Activated CD4-positive, alpha-beta memory T cell treated with anti-CD3 and anti-CD28 coated beads for 36 hours (primary cell): ENCODE measurements at regions not wholly inside any gene's neighbourhood (a gene's known extent, or its start where the extent isn't known, plus 50 kb on each side); places are given as distances from the start of the nearest gene placed in this dataset.

ENCODE experiments used
- CTCF ChIA-PET: fragments of 350-600 bp; sonication (Branson Sonifier 250); formaldehyde crosslinking; loops from one replicate; lab custom pipeline; 2021; ENCODE audit warnings: antibody characterized with exemption, inconsistent platforms; lab: Charles Lee
- POLR2A ChIA-PET: fragments of 350-600 bp; sonication (Branson Sonifier 250); formaldehyde crosslinking; loops from one replicate; lab custom pipeline; 2021; ENCODE audit warnings: antibody characterized with exemption; lab: Charles Lee
- DNase-seq: peaks from one replicate; pipeline ENCODE4 v3.0.0-alpha.2; 2020
- H3K27ac Mint-ChIP-seq: one replicate; pipeline ENCODE4 v1.8.0; 2021; ENCODE audit warnings: mixed read lengths
- H3K27me3 Mint-ChIP-seq: one replicate; pipeline ENCODE4 v1.8.0; 2021; ENCODE audit warnings: mixed read lengths
- H3K36me3 Mint-ChIP-seq: one replicate; pipeline ENCODE4 v1.8.0; 2021; ENCODE audit warnings: mixed read lengths
- H3K4me1 Mint-ChIP-seq: one replicate; pipeline ENCODE4 v1.8.0; 2021; ENCODE audit warnings: low read depth, mixed read lengths
- H3K4me3 Mint-ChIP-seq: one replicate; pipeline ENCODE4 v1.8.0; 2021; ENCODE audit warnings: mild to moderate bottlenecking, mixed read lengths
- H3K9me3 Mint-ChIP-seq: one replicate; pipeline ENCODE4 v1.8.0; 2021; ENCODE audit warnings: mixed read lengths
- intact Hi-C: fragments of 100-400 bp; cut with micrococcal nuclease; formaldehyde crosslinking; loops from one replicate; pipeline ENCODE4 v1.15.1; 2023

GRCh38 chr5:116375926-116376325, 198.7 kb downstream of the SEMA6A start:
- Mint-ChIP-seq H3K36me3 (peaks cover 11% of the 10 kb centered on the region), H3K27ac (no peak overlapping the region), H3K4me3 (no peak overlapping the region), H3K4me1 (peaks cover 5% of the 10 kb centered on the region), H3K9me3 (no peaks in the 10 kb centered on the region), H3K27me3 (no peaks in the 10 kb centered on the region)
- intact Hi-C loops: no loop called here
- POLR2A ChIA-PET: no interaction called here
- CTCF ChIA-PET: no interaction called here
- no peak for DNase-seq

- Mint-ChIP-seq H3K4me1 (peaks cover 11% of the 10 kb centered on the region), H3K36me3 (peaks cover 11% of the 10 kb centered on the region), H3K27ac (no peak overlapping the region), H3K4me3 (no peak overlapping the region), H3K27me3 (no peaks in the 10 kb centered on the region), H3K9me3 (no peaks in the 10 kb centered on the region)
- no peak for DNase-seq
- ChIA-PET CTCF (no interaction called here), POLR2A (no interaction called here)
- intact Hi-C loops: no loop called here
Measured at GRCh38 chr5:116374434-116374852, 200.2 kb downstream of the SEMA6A start.

GRCh38 chr5:116372931-116373597, 201.6 kb downstream of the SEMA6A start:
- intact Hi-C loops: no loop called here
- Mint-ChIP-seq H3K27ac (no peak overlapping the region), H3K4me3 (no peak overlapping the region), H3K27me3 (no peaks in the 10 kb centered on the region), H3K4me1 (peaks cover 15% of the 10 kb centered on the region), H3K36me3 (peaks cover 8% of the 10 kb centered on the region), H3K9me3 (no peaks in the 10 kb centered on the region)
- DNase-seq: no peak
- ChIA-PET CTCF (no interaction called here), POLR2A (no interaction called here)

- Mint-ChIP-seq H3K9me3 (no peaks in the 10 kb centered on the region), H3K4me1 (peaks cover 15% of the 10 kb centered on the region), H3K27ac (no peak overlapping the region), H3K27me3 (no peaks in the 10 kb centered on the region), H3K36me3 (peaks cover 8% of the 10 kb centered on the region), H3K4me3 (no peak overlapping the region)
- DNase-seq: no peak
- intact Hi-C loops: no loop called here
- CTCF ChIA-PET: no interaction called here
- POLR2A ChIA-PET: no interaction called here
Measured at GRCh38 chr5:116371935-116372334, 202.7 kb downstream of the SEMA6A start.

- peaks cover 15% of the 10 kb centered on the region for H3K4me1 Mint-ChIP-seq
- H3K36me3 Mint-ChIP-seq: peaks cover 8% of the 10 kb centered on the region
- no peaks in the 10 kb centered on the region for H3K27me3 Mint-ChIP-seq
- CTCF ChIA-PET: interaction anchor here (0.7 kb wide), 1 partner anchor 490 kb away, joined by 3 read pairs; no protein-coding TSS in a partner anchor
- intact Hi-C loops: no loop called here
- no peak overlapping the region for H3K4me3 Mint-ChIP-seq
- no peaks in the 10 kb centered on the region for H3K9me3 Mint-ChIP-seq
- POLR2A ChIA-PET: no interaction called here
- DNase-seq: no peak
- H3K27ac Mint-ChIP-seq: no peak overlapping the region
Measured at GRCh38 chr5:116371431-116371830, 203.2 kb downstream of the SEMA6A start.

GRCh38 chr5:116370886-116371285, 203.7 kb downstream of the SEMA6A start:
- no peaks in the 10 kb centered on the region for H3K9me3 Mint-ChIP-seq
- POLR2A ChIA-PET: no interaction called here
- H3K36me3 Mint-ChIP-seq: peaks cover 6% of the 10 kb centered on the region
- intact Hi-C loops: no loop called here
- H3K27me3 Mint-ChIP-seq: no peaks in the 10 kb centered on the region
- DNase-seq: no peak
- CTCF ChIA-PET: interaction anchor here (0.6 to 0.7 kb wide), 2 partner anchors 12 to 491 kb away, joined by 3 read pairs; no protein-coding TSS in a partner anchor
- H3K4me1 Mint-ChIP-seq: peaks cover 15% of the 10 kb centered on the region
- H3K4me3 Mint-ChIP-seq: no peak overlapping the region
- H3K27ac Mint-ChIP-seq: no peak overlapping the region

- ChIA-PET CTCF (no interaction called here), POLR2A (no interaction called here)
- Mint-ChIP-seq H3K4me1 (peaks cover 15% of the 10 kb centered on the region), H3K36me3 (peaks cover 6% of the 10 kb centered on the region), H3K27me3 (no peaks in the 10 kb centered on the region), H3K27ac (no peak overlapping the region), H3K4me3 (no peak overlapping the region), H3K9me3 (no peaks in the 10 kb centered on the region)
- no peak for DNase-seq
- intact Hi-C loops: no loop called here
Measured at GRCh38 chr5:116370149-116370548, 204.5 kb downstream of the SEMA6A start.

- DNase-seq: no peak
- ChIA-PET CTCF (no interaction called here), POLR2A (no interaction called here)
- H3K27ac Mint-ChIP-seq: no peak overlapping the region
- no peaks in the 10 kb centered on the region for H3K27me3 Mint-ChIP-seq
- H3K36me3 Mint-ChIP-seq: peaks cover 13% of the 10 kb centered on the region
- H3K4me1 Mint-ChIP-seq: peaks cover 4% of the 10 kb centered on the region
- intact Hi-C loops: no loop called here
- H3K4me3 Mint-ChIP-seq: no peak overlapping the region
- no peaks in the 10 kb centered on the region for H3K9me3 Mint-ChIP-seq
Measured at GRCh38 chr5:116365006-116365496, 209.6 kb downstream of the SEMA6A start.

- CTCF ChIA-PET: no interaction called here
- no peak for DNase-seq
- Mint-ChIP-seq H3K4me3 (no peak overlapping the region), H3K36me3 (peaks cover 14% of the 10 kb centered on the region), H3K27me3 (no peaks in the 10 kb centered on the region), H3K4me1 (no peaks in the 10 kb centered on the region), H3K27ac (no peak overlapping the region), H3K9me3 (no peaks in the 10 kb centered on the region)
- POLR2A ChIA-PET: no interaction called here
- intact Hi-C loops: no loop called here
Measured at GRCh38 chr5:116363780-116364179, 210.8 kb downstream of the SEMA6A start.

- Mint-ChIP-seq H3K4me1 (no peaks in the 10 kb centered on the region), H3K27ac (no peak overlapping the region), H3K4me3 (no peak overlapping the region), H3K9me3 (no peaks in the 10 kb centered on the region), H3K36me3 (peaks cover 19% of the 10 kb centered on the region), H3K27me3 (no peaks in the 10 kb centered on the region)
- intact Hi-C loops: no loop called here
- POLR2A ChIA-PET: no interaction called here
- CTCF ChIA-PET: no interaction called here
- no peak for DNase-seq
Measured at GRCh38 chr5:116361979-116362577, 212.5 kb downstream of the SEMA6A start.

GRCh38 chr5:116361171-116361967, 213.3 kb downstream of the SEMA6A start:
- H3K27ac Mint-ChIP-seq: no peak overlapping the region
- H3K36me3 Mint-ChIP-seq: peaks cover 21% of the 10 kb centered on the region
- ChIA-PET POLR2A (no interaction called here), CTCF (no interaction called here)
- no peaks in the 10 kb centered on the region for H3K4me1 Mint-ChIP-seq
- no peak overlapping the region for H3K4me3 Mint-ChIP-seq
- no peaks in the 10 kb centered on the region for H3K27me3 Mint-ChIP-seq
- intact Hi-C loops: no loop called here
- H3K9me3 Mint-ChIP-seq: no peaks in the 10 kb centered on the region
- DNase-seq: no peak

- H3K9me3 Mint-ChIP-seq: no peaks in the 10 kb centered on the region
- intact Hi-C loops: no loop called here
- no peak for DNase-seq
- H3K4me1 Mint-ChIP-seq: no peaks in the 10 kb centered on the region
- peaks cover 27% of the 10 kb centered on the region for H3K36me3 Mint-ChIP-seq
- H3K27me3 Mint-ChIP-seq: no peaks in the 10 kb centered on the region
- H3K4me3 Mint-ChIP-seq: no peak overlapping the region
- POLR2A ChIA-PET: no interaction called here
- no peak overlapping the region for H3K27ac Mint-ChIP-seq
- CTCF ChIA-PET: no interaction called here
Measured at GRCh38 chr5:116360008-116360853, 214.4 kb downstream of the SEMA6A start.
